ENCODE measurements at regions not wholly inside any gene's neighbourhood (a gene's known extent, or its start where the extent isn't known, plus 50 kb on each side); places are given as distances from the start of the nearest gene placed in this dataset.

DNA sequence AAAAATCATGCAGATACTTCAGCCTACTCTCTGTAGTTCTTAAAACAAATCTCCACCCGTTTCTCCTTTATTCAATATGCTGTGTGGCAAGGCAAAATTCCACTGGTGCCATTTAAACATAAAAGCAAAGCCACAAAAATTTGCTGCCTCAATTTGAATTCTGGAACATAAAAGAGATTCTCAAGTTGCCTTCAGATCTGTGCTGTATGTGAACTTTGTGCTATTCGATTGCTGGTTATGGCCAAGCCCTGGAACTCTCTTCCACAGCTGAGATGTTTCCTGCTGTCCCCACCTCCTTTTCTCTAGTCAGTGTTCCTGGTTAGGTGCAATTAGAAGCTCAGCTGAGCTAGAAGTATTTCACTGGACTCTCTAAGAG is 395.3 kb upstream of the BTBD3 start:
- no peak for DNase-seq (ENCODE audit: low read depth in 2 of 3, low spot score in 2 of 3)

DNA sequence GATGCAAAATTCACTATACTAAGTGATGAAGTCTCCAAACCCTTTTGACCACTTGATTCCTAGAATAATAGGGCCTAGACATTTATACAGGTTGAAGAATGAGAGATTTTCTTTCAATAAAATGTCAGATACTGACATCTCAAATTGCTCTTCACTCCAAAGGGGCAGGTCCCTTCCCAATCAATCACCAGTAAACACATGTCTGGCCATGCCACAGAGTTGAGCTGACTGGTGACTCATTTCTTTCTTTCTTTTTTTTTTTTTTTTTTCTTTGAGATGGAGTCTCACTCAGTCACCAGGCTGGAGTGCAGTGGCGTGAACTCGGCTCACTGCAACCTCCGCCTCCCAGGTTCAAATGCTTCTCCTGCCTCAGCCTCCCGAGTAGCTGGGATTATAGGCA is 388.6 kb upstream of the BTBD3 start:
- no peak for DNase-seq (ENCODE audit: low read depth in 2 of 3, low spot score in 2 of 3)

DNA sequence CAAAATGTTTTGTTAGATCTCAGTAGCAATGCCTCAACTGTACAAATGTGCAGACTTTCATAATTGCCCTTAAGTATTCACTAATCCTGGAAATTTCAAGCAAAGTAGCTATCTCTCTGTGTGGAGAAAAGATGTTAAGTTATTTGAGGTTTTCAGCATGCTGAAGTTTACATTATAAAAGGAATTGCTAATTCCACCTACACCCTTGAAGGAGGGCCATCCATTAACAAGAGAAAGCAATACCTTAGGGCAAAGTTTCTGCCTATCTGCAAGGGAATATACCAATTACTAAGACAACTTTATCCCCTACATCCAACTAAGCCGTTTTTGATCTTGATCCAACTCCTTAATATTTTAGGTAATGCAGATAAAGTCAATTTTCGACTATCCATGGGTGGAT is 380.7 kb upstream of the BTBD3 start:
- DNase-seq (ENCODE audit: low read depth in 2 of 3, low spot score in 2 of 3): no peak

- DNase-seq (ENCODE audit: low read depth in 2 of 3, low spot score in 2 of 3): no peak
These were observed 378.2 kb upstream of the BTBD3 start for GRCh38 chr20:11539450-11539849.

- no peak for DNase-seq (ENCODE audit: low read depth in 2 of 3, low spot score in 2 of 3)
These were observed 377.1 kb upstream of the BTBD3 start for GRCh38 chr20:11540558-11540957.

DNA sequence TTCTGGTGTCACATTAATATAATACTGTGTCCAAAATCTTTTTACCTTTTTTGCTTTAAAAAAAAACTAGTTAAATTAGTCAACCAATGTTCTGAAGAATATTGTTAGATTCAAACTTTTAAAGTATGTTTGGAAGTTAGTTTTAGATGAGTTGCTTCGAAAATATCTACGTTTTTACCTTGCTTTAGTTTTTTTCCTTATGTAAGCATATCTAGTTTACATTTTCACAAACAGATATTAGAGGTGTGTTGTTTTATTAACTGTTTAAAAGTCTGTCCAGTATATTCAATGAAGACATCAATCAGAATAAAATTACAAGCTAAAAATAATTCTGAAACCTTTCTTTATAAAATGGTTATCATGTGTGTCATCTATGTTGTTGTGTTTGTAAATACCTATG is 375.0 kb upstream of the BTBD3 start:
- DNase-seq (ENCODE audit: low read depth in 2 of 3, low spot score in 2 of 3): no peak

DNA sequence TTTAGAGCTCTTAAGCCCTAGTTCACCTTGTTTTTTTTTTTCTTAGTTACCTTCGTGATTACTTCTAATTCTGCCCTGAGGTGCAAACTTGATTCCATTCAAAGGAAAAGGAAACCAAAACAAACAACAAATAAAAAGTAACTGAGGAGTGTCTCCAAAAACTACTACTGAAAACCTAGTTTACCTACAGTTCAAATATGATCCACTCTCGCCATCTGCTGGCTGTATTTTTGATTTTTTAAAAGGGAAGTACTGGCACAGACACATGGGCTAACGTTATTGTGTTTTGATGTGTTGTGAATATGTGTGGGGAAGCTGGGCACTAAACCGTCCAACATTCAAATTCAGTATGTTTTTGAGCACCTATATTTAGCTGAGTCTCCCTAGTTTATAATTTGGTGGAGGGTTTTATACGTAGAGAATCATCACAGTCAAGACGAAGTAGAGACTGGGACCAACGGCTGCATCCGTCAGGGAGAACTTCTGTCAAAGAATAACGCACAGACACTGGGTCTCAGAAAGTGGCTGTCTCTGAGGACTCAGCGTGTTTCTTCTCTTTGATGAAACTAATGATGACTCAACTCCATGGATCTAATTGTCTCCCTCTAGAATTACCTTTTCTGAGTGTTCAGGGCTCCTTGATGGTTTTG is 373.5 kb upstream of the BTBD3 start:
- DNase-seq (ENCODE audit: low read depth in 2 of 3, low spot score in 2 of 3): peak in 2 of 3 donors; percentile 64 to 88

- DNase-seq (ENCODE audit: low read depth in 2 of 3, low spot score in 2 of 3): no peak
These were observed 370.8 kb upstream of the BTBD3 start for GRCh38 chr20:11546939-11547338.

DNA sequence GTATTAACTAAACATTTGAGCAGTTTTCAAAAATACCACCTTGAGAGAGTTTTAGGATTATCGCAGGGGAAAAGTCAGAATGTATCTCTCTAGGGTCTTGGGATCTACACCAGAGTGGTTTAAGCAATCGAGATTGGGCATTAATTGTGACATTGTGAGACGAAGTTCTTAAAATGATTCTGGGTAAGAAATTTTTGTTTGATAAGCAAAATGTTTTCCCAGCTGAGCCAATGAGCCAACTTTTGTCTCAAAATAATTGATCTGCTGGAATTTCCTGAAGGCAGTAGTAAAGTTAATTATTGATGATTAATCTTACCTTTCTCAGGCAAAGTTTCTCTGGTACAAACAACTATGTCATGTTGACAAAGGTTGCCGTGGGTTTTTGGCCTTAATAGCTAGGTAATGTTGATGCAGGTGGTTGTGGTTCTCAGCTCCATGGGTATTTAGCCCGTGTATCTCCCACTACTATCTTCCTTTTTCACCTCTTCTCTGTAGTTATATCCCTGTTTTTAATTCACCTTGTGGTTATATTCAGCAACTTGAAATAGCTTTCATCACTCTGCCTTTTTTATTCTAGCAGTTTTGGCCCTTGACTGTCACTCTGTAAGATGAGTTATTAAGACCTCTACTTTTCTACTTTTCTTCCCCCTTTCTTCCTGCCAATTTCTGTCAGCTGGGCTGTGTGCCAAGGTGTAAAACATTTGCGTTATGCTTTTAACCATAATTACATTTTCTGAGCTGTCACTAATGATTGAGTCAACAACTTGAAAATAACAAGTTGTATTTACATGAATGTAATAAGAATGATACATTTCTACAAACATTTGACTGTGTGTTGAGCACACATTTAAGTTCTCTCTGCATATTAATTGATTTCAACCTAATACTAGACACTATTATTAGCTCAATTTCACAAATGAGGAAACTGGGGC is 368.3 kb upstream of the BTBD3 start:
- DNase-seq (ENCODE audit: low read depth in 2 of 3, low spot score in 2 of 3): peak in 1 of 3 donors; percentile 4

DNA sequence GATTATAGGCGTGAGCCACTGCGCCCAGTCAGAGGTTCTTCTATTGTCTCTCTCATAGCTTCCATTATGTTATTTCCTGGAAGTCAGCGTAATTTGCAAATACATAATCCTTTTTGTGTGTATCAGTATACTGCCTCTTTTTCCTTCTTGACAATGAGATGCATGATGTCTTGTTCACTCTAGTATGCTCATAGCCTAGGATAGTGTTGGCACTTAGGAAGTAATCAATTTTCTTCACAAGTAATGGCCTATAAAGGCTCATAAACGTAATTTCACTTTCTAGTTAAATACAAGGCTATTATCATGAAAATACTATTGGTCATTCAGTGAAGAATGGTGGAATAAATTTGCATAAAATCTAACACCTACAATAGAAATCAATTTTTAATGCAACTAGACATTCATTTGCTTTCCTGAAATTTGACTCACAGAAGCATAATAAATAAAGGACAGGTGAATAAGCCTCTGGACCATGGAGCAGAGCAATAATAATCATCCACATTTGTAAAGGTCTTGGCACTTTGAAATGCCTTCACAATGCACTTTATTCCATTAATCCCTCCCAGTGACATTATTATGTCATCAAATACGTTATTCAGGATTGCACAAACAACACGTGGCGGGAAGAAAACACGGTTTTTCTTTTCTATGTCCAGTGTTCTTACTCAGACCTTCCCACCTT is 366.9 kb upstream of the BTBD3 start:
- DNase-seq (ENCODE audit: low read depth in 2 of 3, low spot score in 2 of 3): no peak

GRCh38 chr20:11551479-11551878 is 366.2 kb upstream of the BTBD3 start:
- no peak for DNase-seq (ENCODE audit: low read depth in 2 of 3, low spot score in 2 of 3)

DNA sequence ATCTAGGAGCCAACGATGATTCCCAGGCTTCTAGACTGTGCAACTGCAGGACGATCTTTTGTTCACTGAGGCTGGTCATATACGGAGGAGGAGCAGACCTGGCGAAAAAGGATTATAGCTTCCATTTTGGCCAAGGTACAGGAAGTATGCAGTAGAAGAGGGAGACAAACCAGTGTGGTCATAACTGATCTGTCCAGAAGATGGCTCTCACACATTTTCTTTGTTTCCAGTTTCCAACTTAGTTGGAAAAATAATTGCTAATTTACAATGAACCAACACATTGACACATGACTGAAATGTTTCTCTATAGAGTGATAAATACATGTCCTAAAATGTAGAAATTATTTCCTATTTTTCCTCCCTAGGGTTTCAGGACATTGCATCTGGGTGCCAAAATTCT is 364.1 kb upstream of the BTBD3 start:
- peak in 2 of 3 donors; percentile 2 to 5 for DNase-seq (ENCODE audit: low read depth in 2 of 3, low spot score in 2 of 3)

- DNase-seq (ENCODE audit: low read depth in 2 of 3, low spot score in 2 of 3): no peak
These were observed 362.2 kb upstream of the BTBD3 start for GRCh38 chr20:11555510-11555909.

DNA sequence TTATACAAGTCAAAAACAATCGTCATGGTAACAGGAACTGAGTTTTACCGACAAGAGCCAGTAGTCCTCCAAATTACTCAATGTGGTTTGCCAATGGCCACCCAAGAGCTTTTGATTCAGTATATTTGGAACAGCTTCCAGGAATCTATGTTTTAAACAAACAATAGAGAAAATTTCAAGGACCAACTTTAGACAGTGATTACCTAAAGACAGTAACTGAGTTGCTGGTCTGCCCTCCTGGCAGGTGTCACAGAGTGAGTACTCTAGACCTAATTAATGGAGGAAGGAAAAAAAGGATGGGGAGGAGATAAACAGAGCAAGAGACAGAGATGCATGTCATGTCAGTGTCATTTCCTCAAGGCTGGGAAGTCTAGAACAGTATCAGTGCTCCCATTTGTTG is 361.3 kb upstream of the BTBD3 start:
- no peak for DNase-seq (ENCODE audit: low read depth in 2 of 3, low spot score in 2 of 3)

GRCh38 chr20:11564491-11564890 is 353.2 kb upstream of the BTBD3 start:
- no peak for DNase-seq (ENCODE audit: low read depth in 2 of 3, low spot score in 2 of 3)

- no peak for DNase-seq (ENCODE audit: low read depth in 2 of 3, low spot score in 2 of 3)
These were observed 348.5 kb upstream of the BTBD3 start for GRCh38 chr20:11569163-11569562.

- DNase-seq (ENCODE audit: low read depth in 2 of 3, low spot score in 2 of 3): no peak
These were observed 344.2 kb upstream of the BTBD3 start for GRCh38 chr20:11573507-11573906.

- peak in 2 of 3 donors; percentile 26 to 50 for DNase-seq (ENCODE audit: low read depth in 2 of 3, low spot score in 2 of 3)
These were observed 336.4 kb upstream of the BTBD3 start for GRCh38 chr20:11581271-11581670.

DNA sequence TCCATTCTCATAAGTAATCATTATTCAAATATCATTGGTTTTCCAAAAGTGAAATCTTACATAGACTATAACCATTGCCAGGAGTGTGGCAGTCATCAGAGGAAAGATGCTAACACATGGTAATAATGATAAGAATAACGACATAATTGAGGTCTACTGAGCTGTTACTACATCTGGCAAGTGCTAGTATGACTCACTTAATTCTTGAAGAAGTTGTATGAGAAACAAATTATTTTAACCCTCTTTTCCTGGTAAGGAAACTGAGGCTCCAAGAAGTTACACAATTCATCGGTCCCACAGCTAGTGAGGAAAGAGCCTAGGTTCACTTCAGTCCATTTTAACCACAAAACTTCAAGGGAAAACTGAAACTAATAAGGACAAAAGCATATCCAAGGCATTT is 335.6 kb upstream of the BTBD3 start:
- DNase-seq (ENCODE audit: low read depth in 2 of 3, low spot score in 2 of 3): peak in 2 of 3 donors; percentile 31 to 67

DNA sequence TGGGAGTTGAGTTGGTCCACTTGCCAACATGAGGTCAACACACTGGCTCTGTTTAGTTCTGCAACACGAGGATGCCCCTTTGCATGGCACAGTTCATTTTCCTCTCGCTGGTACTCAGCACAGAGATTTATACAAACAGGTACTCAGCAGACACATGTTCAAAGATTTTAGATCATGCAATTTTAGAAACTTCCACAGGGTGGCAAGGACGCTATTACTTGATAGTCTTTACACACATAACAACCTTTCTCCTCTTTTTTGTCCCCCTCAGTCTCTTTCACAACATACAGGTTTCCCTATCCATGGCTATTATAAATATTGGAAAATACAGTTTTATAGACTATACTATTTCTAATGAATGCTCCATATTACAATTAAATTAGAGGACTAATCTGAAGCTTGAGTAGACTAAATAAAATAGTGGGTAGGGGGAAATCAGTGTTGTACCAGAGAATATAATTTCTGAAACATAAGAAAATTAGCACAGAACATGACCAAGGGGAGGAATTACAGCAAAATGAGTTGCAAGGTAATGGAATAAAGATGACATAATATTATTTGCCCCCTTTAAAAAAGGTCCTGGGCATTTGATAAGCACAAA is 331.8 kb upstream of the BTBD3 start:
- DNase-seq (ENCODE audit: low read depth in 2 of 3, low spot score in 2 of 3): peak in 2 of 3 donors; percentile 4 to 33

DNA sequence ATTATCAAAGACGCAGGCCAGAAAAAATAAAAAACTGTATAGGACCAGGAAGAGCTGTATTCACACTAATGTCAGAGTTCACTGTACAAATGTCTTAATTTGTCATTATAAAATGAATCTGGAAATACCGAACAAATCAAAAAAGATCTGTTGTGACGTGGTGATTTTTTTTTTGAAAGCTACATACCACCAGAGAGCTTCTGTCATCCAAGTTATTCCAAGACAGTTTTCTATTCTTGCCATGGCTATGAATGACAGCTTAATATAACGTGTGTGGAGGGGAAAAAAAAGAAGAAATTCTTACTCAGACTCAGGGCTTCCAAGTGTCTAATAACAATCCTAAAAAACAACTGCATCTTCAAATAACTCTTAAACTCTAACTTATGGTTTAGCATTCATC is 328.8 kb upstream of the BTBD3 start:
- DNase-seq (ENCODE audit: low read depth in 2 of 3, low spot score in 2 of 3): no peak

Measured in hematopoietic multipotent progenitor cell (in vitro differentiated cells).